ENCODE measurements at regions not wholly inside any gene's neighbourhood (a gene's known extent, or its start where the extent isn't known, plus 50 kb on each side); places are given as distances from the start of the nearest gene placed in this dataset.

- TF ChIP-seq ZNF433 (tag by site-specific recombination; IDR thresholded peaks at IDR 0.05; ENCODE audit: low read depth) (no peak), ZNF76 (tag by site-specific recombination; IDR thresholded peaks at IDR 0.05; ENCODE audit: borderline replicate concordance, low read depth) (0 out of 2 replicates have a peak, but pooled peaks have one; percentile 22)
- ChIA-PET POLR2A (no interaction called here), CTCF (interaction anchor here (0.7 to 1.1 kb wide), 2 partner anchors 24 to 191 kb away, joined by 3 to 4 read pairs; no protein-coding TSS in a partner anchor)
- Histone ChIP-seq H3K27ac (ENCODE audit: extremely low read depth, low read depth, low read length) (no peak overlapping the region), H3K36me3 (ENCODE audit: control insufficient read depth in 2 of 2, insufficient read depth in 1 of 2, low read length in 2 of 2) (no peaks in the 10 kb centered on the region), H3K4me1 (ENCODE audit: control insufficient read depth, insufficient read depth, low read length) (peaks cover 4% of the 10 kb centered on the region; the same call in 1 of the 2 replicates), H3K4me3 (ENCODE audit: low read depth, low read length) (no peak overlapping the region), H3K9me3 (ENCODE audit: control insufficient read depth, insufficient read depth, low read depth, low read length) (no peaks in the 10 kb centered on the region)
Observed at GRCh38 chrX:39967348-39967747, 130.4 kb downstream of the BCOR start.

- no peaks in the 10 kb centered on the region for H3K9me3 ChIP-seq (ENCODE audit: control insufficient read depth, insufficient read depth, low read depth, low read length)
- H3K4me1 ChIP-seq (ENCODE audit: control insufficient read depth, insufficient read depth, low read length) = peaks cover 4% of the 10 kb centered on the region; the same call in 1 of the 2 replicates
- H3K27ac ChIP-seq (ENCODE audit: extremely low read depth, low read depth, low read length) = peak overlapping the region; percentile 78
- ChIA-PET CTCF (interaction anchor here (0.7 kb wide), 1 partner anchor 23 kb away, joined by 3 read pairs; no protein-coding TSS in a partner anchor), POLR2A (interaction anchor here (0.6 to 1.1 kb wide), 4 partner anchors 15 to 128 kb away, joined by 3 to 4 read pairs (median 3); partner anchors contain the start of gene BCOR)
- peak overlapping the region; percentile 0; the same call in 1 of the 2 replicates for H3K4me3 ChIP-seq (ENCODE audit: low read depth, low read length)
- H3K36me3 ChIP-seq (ENCODE audit: control insufficient read depth in 2 of 2, insufficient read depth in 1 of 2, low read length in 2 of 2) = no peaks in the 10 kb centered on the region
- TF ChIP-seq SCRT1 (tag by site-specific recombination; IDR thresholded peaks at IDR 0.05; ENCODE audit: borderline replicate concordance) (no peak), KLF10 (tag by site-specific recombination; IDR thresholded peaks at IDR 0.05) (0 out of 2 replicates have a peak, but pooled peaks have one; percentile 25), ZBTB48 (tag by site-specific recombination; IDR thresholded peaks at IDR 0.05) (0 out of 2 replicates have a peak, but pooled peaks have one; percentile 6), ZFHX2 (tag by site-specific recombination; conservative IDR thresholded peaks at IDR 0.05) (peak; percentile 66), ZNF571 (tag by site-specific recombination; IDR thresholded peaks at IDR 0.05) (no peak), GLIS2 (tag by site-specific recombination; IDR thresholded peaks at IDR 0.05) (peak; percentile 33; the same call in 1 of the 2 replicates), ZXDB (tag by site-specific recombination; IDR thresholded peaks at IDR 0.05) (peak; percentile 63; the same call in 1 of the 2 replicates), SP7 (tag by site-specific recombination; IDR thresholded peaks at IDR 0.05) (peak; percentile 76), ZNF114 (tag by site-specific recombination; IDR thresholded peaks at IDR 0.05) (no peak), KLF16 (tag by site-specific recombination; IDR thresholded peaks at IDR 0.05) (0 out of 2 replicates have a peak, but pooled peaks have one; percentile 15), SCRT2 (tag by site-specific recombination; IDR thresholded peaks at IDR 0.05) (no peak), ZIC2 (tag by site-specific recombination; IDR thresholded peaks at IDR 0.05) (peak; percentile 96), ZNF335 (tag by site-specific recombination; conservative IDR thresholded peaks at IDR 0.05) (peak; percentile 84), FEZF1 (tag by site-specific recombination; IDR thresholded peaks at IDR 0.05) (peak; percentile 76), ZNF747 (tag by site-specific recombination; IDR thresholded peaks at IDR 0.05) (no peak), ZFP37 (tag by site-specific recombination; IDR thresholded peaks at IDR 0.05) (no peak), ZNF398 (tag by site-specific recombination; IDR thresholded peaks at IDR 0.05) (peak; percentile 43; the same call in 1 of the 2 replicates), EGR2 (tag by site-specific recombination; IDR thresholded peaks at IDR 0.05; ENCODE audit: low read depth) (peak; percentile 64; the same call in 1 of the 2 replicates), OSR2 (tag by site-specific recombination; IDR thresholded peaks at IDR 0.05) (peak; percentile 71), ZBTB7A (tag by site-specific recombination; IDR thresholded peaks at IDR 0.05; ENCODE audit: low read depth) (no peak), PRDM6 (tag by site-specific recombination; IDR thresholded peaks at IDR 0.05) (0 out of 2 replicates have a peak, but pooled peaks have one; percentile 50)
- TF ChIP-seq, protein P1, sequence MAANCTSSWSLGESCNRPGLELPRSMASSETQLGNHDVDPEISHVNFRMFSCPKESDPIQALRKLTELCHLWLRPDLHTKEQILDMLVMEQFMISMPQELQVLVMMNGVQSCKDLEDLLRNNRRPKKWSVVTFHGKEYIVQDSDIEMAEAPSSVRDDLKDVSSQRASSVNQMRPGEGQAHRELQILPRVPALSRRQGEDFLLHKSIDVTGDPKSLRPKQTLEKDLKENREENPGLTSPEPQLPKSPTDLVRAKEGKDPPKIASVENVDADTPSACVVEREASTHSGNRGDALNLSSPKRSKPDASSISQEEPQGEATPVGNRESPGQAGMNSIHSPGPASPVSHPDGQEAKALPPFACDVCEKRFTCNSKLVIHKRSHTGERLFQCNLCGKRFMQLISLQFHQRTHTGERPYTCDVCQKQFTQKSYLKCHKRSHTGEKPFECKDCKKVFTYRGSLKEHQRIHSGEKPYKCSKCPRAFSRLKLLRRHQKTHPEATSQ (tag by site-specific recombination; IDR thresholded peaks at IDR 0.05) = no peak
- TF ChIP-seq, protein P2, sequence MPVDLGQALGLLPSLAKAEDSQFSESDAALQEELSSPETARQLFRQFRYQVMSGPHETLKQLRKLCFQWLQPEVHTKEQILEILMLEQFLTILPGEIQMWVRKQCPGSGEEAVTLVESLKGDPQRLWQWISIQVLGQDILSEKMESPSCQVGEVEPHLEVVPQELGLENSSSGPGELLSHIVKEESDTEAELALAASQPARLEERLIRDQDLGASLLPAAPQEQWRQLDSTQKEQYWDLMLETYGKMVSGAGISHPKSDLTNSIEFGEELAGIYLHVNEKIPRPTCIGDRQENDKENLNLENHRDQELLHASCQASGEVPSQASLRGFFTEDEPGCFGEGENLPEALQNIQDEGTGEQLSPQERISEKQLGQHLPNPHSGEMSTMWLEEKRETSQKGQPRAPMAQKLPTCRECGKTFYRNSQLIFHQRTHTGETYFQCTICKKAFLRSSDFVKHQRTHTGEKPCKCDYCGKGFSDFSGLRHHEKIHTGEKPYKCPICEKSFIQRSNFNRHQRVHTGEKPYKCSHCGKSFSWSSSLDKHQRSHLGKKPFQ (tag by site-specific recombination; IDR thresholded peaks at IDR 0.05) = 0 out of 2 replicates have a peak, but pooled peaks have one; percentile 37
Observed at GRCh38 chrX:39969099-39969818, 128.5 kb downstream of the BCOR start.

Data from HEK293 (cell line).